Erythroblast (primary cell): ENCODE measurements at regions not wholly inside any gene's neighbourhood (a gene's known extent, or its start where the extent isn't known, plus 50 kb on each side); places are given as distances from the start of the nearest gene placed in this dataset.

ENCODE experiments used
- GATA1 ChIP-seq: IDR thresholded peaks from 2 replicates; pipeline ENCODE4 v1.6.1; 2011; ENCODE audit warnings: low read depth, mild to moderate bottlenecking, control low read depth, low read length, moderate library complexity
- POLR2A ChIP-seq: IDR thresholded peaks from 2 replicates; pipeline ENCODE4 v1.6.1; 2011; ENCODE audit warnings: mild to moderate bottlenecking, low read length

- no peak for TF ChIP-seq POLR2A
- TF ChIP-seq GATA1, result no peak
Observed at GRCh38 chr13:30551189-30551588, 66.5 kb upstream of the USPL1 start.
